MCF 10A (cell line): ENCODE measurements at regions not wholly inside any gene's neighbourhood (a gene's known extent, or its start where the extent isn't known, plus 50 kb on each side); places are given as distances from the start of the nearest gene placed in this dataset.

Source experiments
- BruUV-seq: library from RNA; stranded (reverse); fragments of 400-500 nt; replicated peaks from 2 replicates; lab custom pipeline; 2021; lab: Mats Ljungman, UMichigan
- CTCF ChIA-PET: fragments of 300-600 bp; sonication (Branson Sonifier 250); formaldehyde crosslinking; extraction: SDS; loops from one replicate; lab custom pipeline; 2021; ENCODE audit warnings: antibody characterized with exemption, inconsistent platforms; lab: Yijun Ruan, JAX
- POLR2A ChIA-PET: fragments of 300-600, 350-650 bp; sonication (Branson Sonifier 250); formaldehyde crosslinking; extraction: SDS; loops from one replicate; lab custom pipeline; 2020; ENCODE audit warnings: antibody characterized with exemption, inconsistent platforms; lab: Yijun Ruan, JAX
- DNase-seq: peaks from one replicate; pipeline ENCODE4 v3.0.0-alpha.2; 2018; ENCODE audit not compliant: unreplicated experiment
- H3K27ac Mint-ChIP-seq: one replicate; pipeline ENCODE4 v1.8.0; 2022; ENCODE audit warnings: mild to moderate bottlenecking, low read depth, mixed read lengths; ENCODE audit not compliant: unreplicated experiment
- H3K27me3 Mint-ChIP-seq: one replicate; pipeline ENCODE4 v1.8.0; 2022; ENCODE audit warnings: mixed read lengths; ENCODE audit not compliant: insufficient read depth, unreplicated experiment
- H3K36me3 Mint-ChIP-seq: one replicate; pipeline ENCODE4 v1.8.0; 2022; ENCODE audit warnings: mild to moderate bottlenecking, moderate library complexity, mixed read lengths; ENCODE audit not compliant: insufficient read depth, unreplicated experiment
- H3K4me1 Mint-ChIP-seq: one replicate; pipeline ENCODE4 v1.8.0; 2022; ENCODE audit warnings: mixed read lengths; ENCODE audit not compliant: insufficient read depth, unreplicated experiment
- H3K4me3 Mint-ChIP-seq: one replicate; pipeline ENCODE4 v1.8.0; 2022; ENCODE audit warnings: mild to moderate bottlenecking, moderate library complexity, mixed read lengths; ENCODE audit not compliant: unreplicated experiment
- H3K9me3 Mint-ChIP-seq: one replicate; pipeline ENCODE4 v1.8.0; 2022; ENCODE audit warnings: mixed read lengths; ENCODE audit not compliant: unreplicated experiment
- CTCF ChIP-seq: fragments of 200-600 bp; IDR thresholded peaks from one replicate; pipeline ENCODE4 v1.8.0; 2022; ENCODE audit warnings: antibody characterized with exemption, mild to moderate bottlenecking; ENCODE audit not compliant: unreplicated experiment
- intact Hi-C: fragments of 100-400 bp; cut with micrococcal nuclease; formaldehyde crosslinking; loops from 2 replicates; pipeline ENCODE4 v1.14.1; 2022

GRCh38 chr5:8020861-8021514, 152.0 kb downstream of the MTRR start:
- ChIA-PET CTCF (no interaction called here), POLR2A (no interaction called here)
- no peaks in the 10 kb centered on the region for H3K4me1 Mint-ChIP-seq
- intact Hi-C loops, result no loop called here
- H3K27ac Mint-ChIP-seq, result no peak overlapping the region
- no peaks in the 10 kb centered on the region for H3K9me3 Mint-ChIP-seq
- H3K27me3 Mint-ChIP-seq, result peaks cover 5% of the 10 kb centered on the region
- no peak for TF ChIP-seq CTCF
- DNase-seq, result no peak
- no peaks in the 10 kb centered on the region for H3K36me3 Mint-ChIP-seq
- no TSS peak for BruUV-seq
- H3K4me3 Mint-ChIP-seq, result no peak overlapping the region

- no peaks in the 10 kb centered on the region for H3K9me3 Mint-ChIP-seq
- no TSS peak for BruUV-seq
- H3K27ac Mint-ChIP-seq, result no peak overlapping the region
- ChIA-PET POLR2A (no interaction called here), CTCF (interaction anchor here (0.5 kb wide), 1 partner anchor 1119 kb away, joined by 3 read pairs; no protein-coding TSS in a partner anchor)
- TF ChIP-seq CTCF, result no peak
- no peaks in the 10 kb centered on the region for H3K36me3 Mint-ChIP-seq
- H3K27me3 Mint-ChIP-seq, result peaks cover 25% of the 10 kb centered on the region
- DNase-seq, result no peak
- H3K4me1 Mint-ChIP-seq, result no peaks in the 10 kb centered on the region
- H3K4me3 Mint-ChIP-seq, result no peak overlapping the region
- intact Hi-C loops, result no loop called here
Measured at GRCh38 chr5:8028243-8028642, 159.3 kb downstream of the MTRR start.

GRCh38 chr5:8033261-8033660, 164.3 kb downstream of the MTRR start:
- Mint-ChIP-seq H3K27ac (no peak overlapping the region), H3K9me3 (no peaks in the 10 kb centered on the region), H3K4me3 (no peak overlapping the region), H3K36me3 (no peaks in the 10 kb centered on the region), H3K27me3 (peaks cover 11% of the 10 kb centered on the region), H3K4me1 (no peaks in the 10 kb centered on the region)
- no peak for TF ChIP-seq CTCF
- ChIA-PET CTCF (interaction anchor here (0.7 kb wide), 1 partner anchor 400 kb away, joined by 3 read pairs; no protein-coding TSS in a partner anchor), POLR2A (no interaction called here)
- DNase-seq, result no peak
- no TSS peak for BruUV-seq
- intact Hi-C loops, result no loop called here

GRCh38 chr5:8034852-8035251, 165.9 kb downstream of the MTRR start:
- Mint-ChIP-seq H3K9me3 (peaks cover 1% of the 10 kb centered on the region), H3K4me3 (no peak overlapping the region), H3K27ac (no peak overlapping the region), H3K27me3 (no peaks in the 10 kb centered on the region), H3K36me3 (no peaks in the 10 kb centered on the region), H3K4me1 (no peaks in the 10 kb centered on the region)
- no TSS peak for BruUV-seq
- DNase-seq, result no peak
- POLR2A ChIA-PET, result no interaction called here
- intact Hi-C loops, result no loop called here
- TF ChIP-seq CTCF, result no peak
- CTCF ChIA-PET, result interaction anchor here (0.8 kb wide), 1 partner anchor 9 kb away, joined by 3 read pairs; no protein-coding TSS in a partner anchor
